ENCODE measurements at regions not wholly inside any gene's neighbourhood (a gene's known extent, or its start where the extent isn't known, plus 50 kb on each side); places are given as distances from the start of the nearest gene placed in this dataset.
"Not testable (repeated sequence)": the region's sequence is repeated elsewhere in the genome, so short reads cannot be mapped to it uniquely, and the experiment has no call there.

DNA sequence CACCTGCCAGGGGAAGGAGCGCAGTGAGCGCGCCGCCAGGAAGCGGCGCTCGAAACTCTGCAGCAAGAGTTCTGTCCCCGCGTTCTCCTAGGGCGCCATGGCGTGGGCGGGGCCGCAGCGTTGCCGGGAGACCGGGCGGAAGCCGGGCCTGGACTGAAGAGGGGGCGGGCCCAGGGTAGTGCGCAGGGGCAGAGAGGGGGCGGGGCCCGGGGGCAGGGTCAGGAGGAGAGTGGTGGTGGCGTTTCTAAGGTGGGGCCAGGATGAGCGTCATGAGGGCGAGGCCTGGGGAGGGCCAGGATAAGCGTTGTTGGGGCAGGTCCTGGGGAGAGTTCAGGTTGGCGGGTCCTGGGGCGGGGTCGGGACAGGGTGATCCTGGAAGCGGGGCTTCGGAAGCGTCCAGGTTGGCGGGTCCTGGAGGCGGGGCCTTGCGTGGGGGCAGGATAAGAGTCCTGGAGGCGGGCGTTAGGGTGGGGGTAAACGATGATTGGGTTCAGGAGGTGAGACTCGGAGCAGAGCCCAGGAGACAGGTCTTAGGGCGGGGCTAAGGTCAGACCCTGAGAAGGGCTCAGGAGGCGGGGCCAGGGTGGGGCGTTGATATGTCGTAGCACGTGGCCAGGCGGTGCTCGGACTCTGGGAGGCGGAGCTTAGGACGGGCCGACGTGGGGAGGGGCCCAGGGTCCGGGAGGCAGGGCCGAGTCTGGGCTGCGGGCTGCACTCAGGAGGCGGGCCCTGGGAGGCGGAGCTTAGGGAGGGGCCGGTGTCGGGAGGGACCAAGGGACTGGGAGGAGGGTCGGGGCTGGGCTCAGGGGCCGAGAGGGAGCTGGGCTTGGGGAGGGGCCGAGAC lies 189.4 kb downstream of the ADRA2C start:
- CTCF ChIA-PET, result interaction anchor here (1.3 kb wide), 1 partner anchor 13 kb away, joined by 3 read pairs; no protein-coding TSS in a partner anchor
- in situ Hi-C loops (cut with MboI); H4K20me1 ChIP-seq (ENCODE audit: control insufficient read depth, insufficient read depth); H3K9me3 ChIP-seq (replicated peaks; ENCODE audit: control insufficient read depth, insufficient read depth, low read length); H3K79me2 ChIP-seq (ENCODE audit: control insufficient read depth, insufficient read depth, low read length); H3K27me3 ChIP-seq (replicated peaks in 1 of 2; ENCODE audit: control insufficient read depth in 2 of 2, insufficient read depth in 2 of 2, low read length in 1 of 2); intact Hi-C loops (cut with micrococcal nuclease; ENCODE audit: unreplicated experiment); H3K36me3 ChIP-seq (ENCODE audit: control insufficient read depth in 2 of 2, insufficient read depth in 2 of 2, low read length in 1 of 2); SMC1A ChIA-PET (ENCODE audit: uncharacterized antibody, unreplicated experiment); H3K4me1 ChIP-seq (ENCODE audit: control insufficient read depth, insufficient read depth, low read length); BruUV-seq (replicated peaks): not testable (repeated sequence)
- Histone ChIP-seq H3K9ac (ENCODE audit: control insufficient read depth, insufficient read depth, low read length) (peak overlapping the region; percentile 62; the same call in 1 of the 2 replicates), H3K27ac (ENCODE audit: control insufficient read depth, insufficient read depth) (peak overlapping the region; percentile 61), H3K4me2 (ENCODE audit: control insufficient read depth, insufficient read depth) (0 out of 2 replicates have a peak overlapping the region, but pooled peaks have one; percentile 3), H3K4me3 (peak overlapping the region; percentile 76), H2AFZ (ENCODE audit: control insufficient read depth, low read depth, low read length) (peak overlapping the region; percentile 81)
- ATAC-seq (peak; percentile 100), DNase-seq (ENCODE audit: low read depth, low spot score) (peak; percentile 88), FAIRE-seq (peak; percentile 49)
- WGBS (ENCODE audit: insufficient coverage, insufficient replicate concordance, low lambda C conversion rate, missing lambda C conversion rate), result 0% methylated on average over 38 of the region's 60 CpGs
- POLR2A ChIA-PET, result interaction anchor here (0.6 kb wide), 1 partner anchor 556 kb away, joined by 4 read pairs; no protein-coding TSS in a partner anchor
- peak; percentile 74 for TF ChIP-seq RAD51 (IDR thresholded peaks at IDR 0.05)
- TF ChIP-seq, protein P1, sequence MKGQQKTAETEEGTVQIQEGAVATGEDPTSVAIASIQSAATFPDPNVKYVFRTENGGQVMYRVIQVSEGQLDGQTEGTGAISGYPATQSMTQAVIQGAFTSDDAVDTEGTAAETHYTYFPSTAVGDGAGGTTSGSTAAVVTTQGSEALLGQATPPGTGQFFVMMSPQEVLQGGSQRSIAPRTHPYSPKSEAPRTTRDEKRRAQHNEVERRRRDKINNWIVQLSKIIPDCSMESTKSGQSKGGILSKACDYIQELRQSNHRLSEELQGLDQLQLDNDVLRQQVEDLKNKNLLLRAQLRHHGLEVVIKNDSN (IDR thresholded peaks at IDR 0.05; ENCODE audit: borderline replicate concordance, extremely low read length, insufficient read depth, low read depth, low read length), result peak; percentile 51
- TF ChIP-seq, protein P2, sequence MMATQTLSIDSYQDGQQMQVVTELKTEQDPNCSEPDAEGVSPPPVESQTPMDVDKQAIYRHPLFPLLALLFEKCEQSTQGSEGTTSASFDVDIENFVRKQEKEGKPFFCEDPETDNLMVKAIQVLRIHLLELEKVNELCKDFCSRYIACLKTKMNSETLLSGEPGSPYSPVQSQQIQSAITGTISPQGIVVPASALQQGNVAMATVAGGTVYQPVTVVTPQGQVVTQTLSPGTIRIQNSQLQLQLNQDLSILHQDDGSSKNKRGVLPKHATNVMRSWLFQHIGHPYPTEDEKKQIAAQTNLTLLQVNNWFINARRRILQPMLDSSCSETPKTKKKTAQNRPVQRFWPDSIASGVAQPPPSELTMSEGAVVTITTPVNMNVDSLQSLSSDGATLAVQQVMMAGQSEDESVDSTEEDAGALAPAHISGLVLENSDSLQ (IDR thresholded peaks at IDR 0.05), result peak; percentile 38; the same call in 1 of the 2 replicates
- TF ChIP-seq ASH2L (IDR thresholded peaks at IDR 0.05; ENCODE audit: borderline replicate concordance, low read depth), result 0 out of 2 replicates have a peak, but pooled peaks have one; percentile 42
- TF ChIP-seq YY1 (IDR thresholded peaks at IDR 0.05; ENCODE audit: low read depth, low read length), result peak; percentile 89
- TF ChIP-seq NRF1 (conservative IDR thresholded peaks at IDR 0.05; ENCODE audit: low read depth, low read length), result peak; percentile 18; the same call in 1 of the 2 replicates
- peak; percentile 73; the same call in 1 of the 2 replicates for TF ChIP-seq TAF1 (IDR thresholded peaks at IDR 0.05; ENCODE audit: borderline replicate concordance, low read depth, low read length)
- TF ChIP-seq BHLHE40 (IDR thresholded peaks at IDR 0.05; ENCODE audit: borderline replicate concordance in 1 of 2, low read depth in 2 of 2, low read length in 1 of 2), result peak; percentile 50 to 71; a peak in 3 of 4 replicates
- peak; percentile 88 for TF ChIP-seq BMI1 (IDR thresholded peaks at IDR 0.05; ENCODE audit: borderline replicate concordance)
- peak; percentile 38 for TF ChIP-seq MXI1 (IDR thresholded peaks at IDR 0.05; ENCODE audit: low read depth, low read length)
- TF ChIP-seq, protein P3, sequence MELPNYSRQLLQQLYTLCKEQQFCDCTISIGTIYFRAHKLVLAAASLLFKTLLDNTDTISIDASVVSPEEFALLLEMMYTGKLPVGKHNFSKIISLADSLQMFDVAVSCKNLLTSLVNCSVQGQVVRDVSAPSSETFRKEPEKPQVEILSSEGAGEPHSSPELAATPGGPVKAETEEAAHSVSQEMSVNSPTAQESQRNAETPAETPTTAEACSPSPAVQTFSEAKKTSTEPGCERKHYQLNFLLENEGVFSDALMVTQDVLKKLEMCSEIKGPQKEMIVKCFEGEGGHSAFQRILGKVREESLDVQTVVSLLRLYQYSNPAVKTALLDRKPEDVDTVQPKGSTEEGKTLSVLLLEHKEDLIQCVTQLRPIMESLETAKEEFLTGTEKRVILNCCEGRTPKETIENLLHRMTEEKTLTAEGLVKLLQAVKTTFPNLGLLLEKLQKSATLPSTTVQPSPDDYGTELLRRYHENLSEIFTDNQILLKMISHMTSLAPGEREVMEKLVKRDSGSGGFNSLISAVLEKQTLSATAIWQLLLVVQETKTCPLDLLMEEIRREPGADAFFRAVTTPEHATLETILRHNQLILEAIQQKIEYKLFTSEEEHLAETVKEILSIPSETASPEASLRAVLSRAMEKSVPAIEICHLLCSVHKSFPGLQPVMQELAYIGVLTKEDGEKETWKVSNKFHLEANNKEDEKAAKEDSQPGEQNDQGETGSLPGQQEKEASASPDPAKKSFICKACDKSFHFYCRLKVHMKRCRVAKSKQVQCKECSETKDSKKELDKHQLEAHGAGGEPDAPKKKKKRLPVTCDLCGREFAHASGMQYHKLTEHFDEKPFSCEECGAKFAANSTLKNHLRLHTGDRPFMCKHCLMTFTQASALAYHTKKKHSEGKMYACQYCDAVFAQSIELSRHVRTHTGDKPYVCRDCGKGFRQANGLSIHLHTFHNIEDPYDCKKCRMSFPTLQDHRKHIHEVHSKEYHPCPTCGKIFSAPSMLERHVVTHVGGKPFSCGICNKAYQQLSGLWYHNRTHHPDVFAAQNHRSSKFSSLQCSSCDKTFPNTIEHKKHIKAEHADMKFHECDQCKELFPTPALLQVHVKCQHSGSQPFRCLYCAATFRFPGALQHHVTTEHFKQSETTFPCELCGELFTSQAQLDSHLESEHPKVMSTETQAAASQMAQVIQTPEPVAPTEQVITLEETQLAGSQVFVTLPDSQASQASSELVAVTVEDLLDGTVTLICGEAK (IDR thresholded peaks at IDR 0.05; ENCODE audit: borderline replicate concordance), result peak; percentile 42; the same call in 1 of the 2 replicates
- peak; percentile 97 for TF ChIP-seq HDGF (IDR thresholded peaks at IDR 0.05)
- peak in 1 of 2 experiments; percentile 87; a peak in 2 of 3 replicates for TF ChIP-seq EGR1 (IDR thresholded peaks at IDR 0.05; ENCODE audit: borderline replicate concordance in 1 of 2, low read depth in 2 of 2, low read length in 2 of 2)
- RAD21 ChIA-PET (ENCODE audit: unreplicated experiment), result interaction anchor here (0.6 kb wide), 2 partner anchors 33 to 228 kb away, joined by 4 read pairs; no protein-coding TSS in a partner anchor

Data from GM12878 (cell line).